Activated CD8-positive, alpha-beta T cell treated with anti-CD3 and anti-CD28 coated beads, Interleukin-2, amount 10 ng/mL, durations not matched to agents 7 days and 5 days (primary cell): ENCODE measurements at regions not wholly inside any gene's neighbourhood (a gene's known extent, or its start where the extent isn't known, plus 50 kb on each side); places are given as distances from the start of the nearest gene placed in this dataset.

Source experiments
- ATAC-seq: fragments of 150-1000 bp; cut with Tn5 transposase; one replicate; pipeline ENCODE4 v1.10.0; 2021; ENCODE audit warnings: moderate library complexity
- CTCF ChIA-PET: fragments of 350-600 bp; sonication (Branson Sonifier 250); formaldehyde crosslinking; loops from one replicate; lab custom pipeline; 2021; ENCODE audit warnings: antibody characterized with exemption; lab: Charles Lee
- POLR2A ChIA-PET: fragments of 350-600 bp; sonication (Branson Sonifier 250); formaldehyde crosslinking; loops from one replicate; lab custom pipeline; 2021; ENCODE audit warnings: antibody characterized with exemption; lab: Charles Lee
- DNase-seq: peaks from one replicate; pipeline ENCODE4 v3.0.0-alpha.2; 2020
- H3K27ac Mint-ChIP-seq: one replicate; pipeline ENCODE4 v1.8.0; 2021; ENCODE audit warnings: mild to moderate bottlenecking, mixed read lengths
- H3K27me3 Mint-ChIP-seq: one replicate; pipeline ENCODE4 v1.8.0; 2021; ENCODE audit warnings: low read depth, mixed read lengths
- H3K36me3 Mint-ChIP-seq: one replicate; pipeline ENCODE4 v1.8.0; 2021; ENCODE audit warnings: low read depth, mixed read lengths
- H3K4me1 Mint-ChIP-seq: one replicate; pipeline ENCODE4 v1.8.0; 2021; ENCODE audit warnings: low read depth, mixed read lengths
- H3K4me3 Mint-ChIP-seq: one replicate; pipeline ENCODE4 v1.8.0; 2021; ENCODE audit warnings: mild to moderate bottlenecking, mixed read lengths
- H3K9me3 Mint-ChIP-seq: one replicate; pipeline ENCODE4 v1.8.0; 2022; ENCODE audit warnings: mixed read lengths; ENCODE audit not compliant: insufficient read depth

- ChIA-PET CTCF (no interaction called here), POLR2A (no interaction called here)
- ATAC-seq (no peak), DNase-seq (no peak)
- no peak overlapping the region for H3K27ac Mint-ChIP-seq
- H3K4me3 Mint-ChIP-seq, result no peak overlapping the region
- peaks cover 17% of the 10 kb centered on the region for H3K9me3 Mint-ChIP-seq
- H3K27me3 Mint-ChIP-seq, result peaks cover 17% of the 10 kb centered on the region
- no peaks in the 10 kb centered on the region for H3K4me1 Mint-ChIP-seq
- no peaks in the 10 kb centered on the region for H3K36me3 Mint-ChIP-seq
Observed at GRCh38 chr7:149377386-149377785, 83.5 kb downstream of the ZNF777 start.

GRCh38 chr7:149379625-149380024 lies 81.2 kb downstream of the ZNF777 start:
- CTCF ChIA-PET, result no interaction called here
- H3K4me1 Mint-ChIP-seq, result no peaks in the 10 kb centered on the region
- no peak overlapping the region for H3K27ac Mint-ChIP-seq
- no peak for ATAC-seq
- no peak for DNase-seq
- H3K36me3 Mint-ChIP-seq, result no peaks in the 10 kb centered on the region
- peaks cover 15% of the 10 kb centered on the region for H3K27me3 Mint-ChIP-seq
- POLR2A ChIA-PET, result no interaction called here
- peaks cover 8% of the 10 kb centered on the region for H3K9me3 Mint-ChIP-seq
- H3K4me3 Mint-ChIP-seq, result no peak overlapping the region

- Mint-ChIP-seq H3K9me3 (peaks cover 8% of the 10 kb centered on the region), H3K4me1 (no peaks in the 10 kb centered on the region), H3K36me3 (no peaks in the 10 kb centered on the region), H3K27ac (no peak overlapping the region), H3K27me3 (peaks cover 9% of the 10 kb centered on the region), H3K4me3 (no peak overlapping the region)
- DNase-seq (no peak), ATAC-seq (no peak)
- CTCF ChIA-PET, result no interaction called here
- POLR2A ChIA-PET, result no interaction called here
Observed at GRCh38 chr7:149381245-149381644, 79.6 kb downstream of the ZNF777 start.
